Thoracic aorta (tissue), 2 donors: ENCODE measurements at regions not wholly inside any gene's neighbourhood (a gene's known extent, or its start where the extent isn't known, plus 50 kb on each side); places are given as distances from the start of the nearest gene placed in this dataset.
A peak's percentile ranks its signal among the peaks of the same experiment; 100 is the strongest.
"Not testable (repeated sequence)": the region's sequence is repeated elsewhere in the genome, so short reads cannot be mapped to it uniquely, and the experiment has no call there.

Source experiments
- ATAC-seq: fragments of 150-250 bp; one replicate; pipeline ENCODE4 v1.8.0; 2017; ENCODE audit warnings: low read depth; ENCODE audit not compliant: insufficient number of reproducible peaks, low FRiP score
- DNase-seq: peaks from one replicate; pipeline ENCODE4 v3.0.0-alpha.2; 2020; ENCODE audit warnings: low spot score
- H3K27ac ChIP-seq, 2 donors: fragments of 200-600 bp; sonication (generic); 1 replicate in 1 of 2; 2 replicates in 1 of 2; pipeline ENCODE4 v1.5.1; 2016; ENCODE audit warnings: mild to moderate bottlenecking in 2 of 2, moderate library complexity in 2 of 2
- H3K27me3 ChIP-seq: fragments of 200-600 bp; sonication (generic); replicated peaks from 2 replicates; pipeline ENCODE4 v1.6.0; 2016; ENCODE audit warnings: mild to moderate bottlenecking; ENCODE audit not compliant: insufficient read depth
- H3K36me3 ChIP-seq: fragments of 200-600 bp; sonication (generic); one replicate; pipeline ENCODE4 v1.5.1; 2016
- H3K4me1 ChIP-seq, 2 donors: fragments of 200-600 bp; sonication (generic); 1 replicate in 1 of 2; 2 replicates in 1 of 2; pipeline versions ENCODE4 v1.5.1 to v1.6.0; 2016; ENCODE audit warnings: low read depth in 2 of 2, mild to moderate bottlenecking in 1 of 2; ENCODE audit not compliant: control insufficient read depth in 1 of 2
- H3K4me3 ChIP-seq: fragments of 200-600 bp; sonication (generic); 2 replicates; pipeline ENCODE4 v1.5.1; 2016; ENCODE audit warnings: mild to moderate bottlenecking
- H3K9me3 ChIP-seq: fragments of 200-600 bp; sonication (generic); 2 replicates; pipeline ENCODE4 v1.5.1; 2016
- CTCF ChIP-seq: fragments of 200-600 bp; sonication (generic); IDR thresholded peaks from one replicate; pipeline ENCODE4 v1.5.1; 2019; ENCODE audit warnings: antibody characterized with exemption

DNA sequence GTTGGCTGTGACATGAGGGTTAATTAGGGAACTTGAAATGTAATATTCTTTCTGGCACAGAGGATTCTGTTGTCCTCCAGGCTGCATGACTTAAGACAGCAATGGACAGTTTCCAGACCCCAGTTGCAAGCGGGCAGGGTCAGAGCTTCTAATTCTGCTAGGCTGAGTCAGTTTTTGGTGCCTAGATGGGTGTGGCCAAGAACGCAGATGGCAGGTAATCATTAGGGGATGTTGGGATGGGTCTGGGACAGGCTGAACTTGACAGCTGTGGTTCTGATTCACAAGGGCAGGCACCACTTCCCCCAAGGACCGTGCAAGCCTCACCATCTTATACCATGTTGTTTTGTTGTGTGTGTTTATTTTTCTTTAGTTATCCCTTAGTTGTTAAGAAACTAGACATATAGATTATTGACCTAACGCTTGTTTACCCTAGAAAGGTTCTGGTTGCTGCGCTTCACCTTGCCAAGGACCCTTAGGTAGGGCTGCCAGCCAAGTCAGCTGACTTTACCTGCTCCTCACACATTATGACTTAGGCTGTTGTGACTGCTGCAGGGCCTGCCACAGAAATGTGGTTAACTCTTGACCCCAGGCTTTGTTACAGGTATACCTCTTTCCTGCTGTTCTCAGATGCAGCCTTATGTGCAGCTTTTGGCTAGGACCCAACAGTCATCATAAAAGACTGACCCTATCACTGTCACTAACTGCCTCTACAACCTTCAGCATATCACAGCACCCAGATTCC is 117.7 kb upstream of the KLF12 start:
- no peak for ATAC-seq
- no peak for TF ChIP-seq CTCF
- H3K4me3 ChIP-seq = no peak overlapping the region
- no peak overlapping the region for H3K27ac ChIP-seq
- no peak for DNase-seq
- H3K4me1 ChIP-seq = peaks cover 3 to 24% of the 10 kb centered on the region in 2 donors
- H3K36me3 ChIP-seq = no peaks in the 10 kb centered on the region
- no peaks in the 10 kb centered on the region for H3K9me3 ChIP-seq
- no peaks in the 10 kb centered on the region for H3K27me3 ChIP-seq

DNA sequence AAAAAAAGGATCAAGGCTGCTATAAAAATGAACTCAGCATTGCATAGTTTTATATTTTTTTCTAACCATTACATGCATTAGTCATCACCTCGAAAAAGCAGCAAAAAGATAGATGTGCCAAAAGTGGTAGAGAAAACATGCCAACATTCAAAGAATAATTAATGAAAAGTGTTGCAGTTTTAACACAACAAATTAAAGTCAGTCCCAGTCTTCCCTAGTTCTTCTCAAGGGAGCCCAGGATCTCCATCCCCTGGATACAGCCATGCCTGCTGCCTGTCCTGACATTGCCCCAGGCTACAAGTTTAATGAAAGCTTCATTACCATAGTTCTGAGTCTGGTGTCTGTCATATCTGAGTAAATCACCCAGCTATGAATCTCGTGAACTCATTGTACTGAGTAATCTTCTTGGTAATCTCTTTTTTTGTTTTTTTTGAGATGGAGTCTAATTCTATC is 116.6 kb upstream of the KLF12 start:
- TF ChIP-seq CTCF = no peak
- H3K36me3 ChIP-seq = no peaks in the 10 kb centered on the region

GRCh38 chr13:74248477-74248876 is 114.3 kb upstream of the KLF12 start:
- H3K36me3 ChIP-seq = no peaks in the 10 kb centered on the region
- ATAC-seq = no peak
- no peak for TF ChIP-seq CTCF

More for the DNA sequence above, 116.6 kb upstream of the KLF12 start:
- H3K27ac ChIP-seq = peak overlapping the region in 1 of 2 donors; percentile 4
- no peak overlapping the region for H3K4me3 ChIP-seq
- DNase-seq (no peak), ATAC-seq (no peak)
- H3K27me3 ChIP-seq = no peaks in the 10 kb centered on the region
- H3K9me3 ChIP-seq = no peaks in the 10 kb centered on the region
- H3K4me1 ChIP-seq = peaks cover 3 to 32% of the 10 kb centered on the region in 2 donors

DNA sequence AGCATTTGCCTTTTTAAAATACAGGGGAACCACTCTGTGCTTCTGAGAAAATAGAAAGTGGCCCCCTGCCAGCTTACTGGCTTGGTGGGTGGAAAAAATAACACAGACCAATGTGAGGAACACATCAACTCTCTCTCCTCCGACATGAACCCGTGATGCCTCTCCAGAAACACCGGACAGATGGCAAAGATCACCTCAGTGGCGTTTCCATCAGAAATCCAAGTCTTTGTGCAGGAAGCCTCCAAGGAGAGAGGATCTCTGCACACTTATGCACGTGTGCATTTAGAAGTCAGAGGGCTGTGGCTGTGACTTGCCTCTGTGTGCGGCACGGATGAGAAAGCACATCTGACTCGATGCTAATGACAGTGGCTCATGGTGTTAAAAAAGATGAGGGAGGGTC is 112.3 kb upstream of the KLF12 start:
- Histone ChIP-seq H3K36me3 (no peaks in the 10 kb centered on the region), H3K4me3 (peak overlapping the region; percentile 49), H3K27ac (no peak overlapping the region), H3K27me3 (no peaks in the 10 kb centered on the region), H3K4me1 (peaks cover 3 to 29% of the 10 kb centered on the region in 2 donors), H3K9me3 (no peaks in the 10 kb centered on the region)
- TF ChIP-seq CTCF = no peak
- no peak for ATAC-seq
- DNase-seq = no peak

More at GRCh38 chr13:74248477-74248876, 114.3 kb upstream of the KLF12 start:
- Histone ChIP-seq H3K9me3 (no peaks in the 10 kb centered on the region), H3K27me3 (no peaks in the 10 kb centered on the region), H3K27ac (no peak overlapping the region), H3K4me1 (peaks cover 3 to 32% of the 10 kb centered on the region in 2 donors), H3K4me3 (no peak overlapping the region)
- DNase-seq = no peak

GRCh38 chr13:74243637-74244526 is 109.7 kb upstream of the KLF12 start:
- Histone ChIP-seq H3K36me3 (no peaks in the 10 kb centered on the region), H3K4me3 (no peak overlapping the region), H3K9me3 (no peaks in the 10 kb centered on the region), H3K27me3 (no peaks in the 10 kb centered on the region), H3K4me1 (peaks cover 0 to 13% of the 10 kb centered on the region in 2 donors), H3K27ac (no peak overlapping the region)
- DNase-seq (no peak), ATAC-seq (no peak)
- no peak for TF ChIP-seq CTCF

DNA sequence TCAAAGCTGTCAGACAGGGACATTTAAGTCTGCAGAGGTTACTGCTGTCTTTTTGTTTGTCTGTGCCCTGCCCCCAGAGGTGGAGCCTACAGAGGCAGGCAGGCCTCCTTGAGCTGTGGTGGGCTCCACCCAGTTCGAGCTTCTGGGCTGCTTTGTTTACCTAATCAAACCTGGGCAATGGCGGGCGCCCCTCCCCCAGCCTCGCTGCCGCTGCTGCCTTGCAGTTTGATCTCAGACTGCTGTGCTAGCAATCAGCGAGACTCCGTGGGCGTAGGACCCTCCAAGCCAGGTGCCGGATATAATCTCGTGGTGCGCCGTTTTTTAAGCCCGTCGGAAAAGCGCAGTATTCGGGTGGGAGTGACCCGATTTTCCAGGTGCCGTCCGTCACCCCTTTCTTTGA is 107.1 kb upstream of the KLF12 start:
- not testable (repeated sequence) for H3K27me3 ChIP-seq, H3K4me1 ChIP-seq, DNase-seq, H3K9me3 ChIP-seq, ATAC-seq, H3K27ac ChIP-seq, H3K36me3 ChIP-seq, H3K4me3 ChIP-seq
